HG03280 (cell line): ENCODE measurements at regions not wholly inside any gene's neighbourhood (a gene's known extent, or its start where the extent isn't known, plus 50 kb on each side); places are given as distances from the start of the nearest gene placed in this dataset.
A peak's percentile ranks its signal among the peaks of the same experiment; 100 is the strongest.

ENCODE experiments used
- ATAC-seq: cut with Tn5 transposase; IDR thresholded peaks from one replicate; pipeline ENCODE4 v1.9.1; 2021; ENCODE audit warnings: mild to moderate bottlenecking, moderate library complexity; ENCODE audit not compliant: unreplicated experiment

- ATAC-seq = no peak
Measured at GRCh38 chr6:159118924-159119323, 50.3 kb upstream of the FNDC1 start.

- no peak for ATAC-seq
Measured at GRCh38 chr6:159117563-159117962, 51.6 kb upstream of the FNDC1 start.

- no peak for ATAC-seq
Measured at GRCh38 chr6:159117046-159117445, 52.2 kb upstream of the FNDC1 start.

- no peak for ATAC-seq
Measured at GRCh38 chr6:159116343-159116742, 52.9 kb upstream of the FNDC1 start.

GRCh38 chr6:159114569-159114968 is 54.6 kb upstream of the FNDC1 start:
- no peak for ATAC-seq

- no peak for ATAC-seq
Measured at GRCh38 chr6:159113223-159113622, 56.0 kb upstream of the FNDC1 start.

- ATAC-seq = no peak
Measured at GRCh38 chr6:159112714-159113113, 56.5 kb upstream of the FNDC1 start.

- no peak for ATAC-seq
Measured at GRCh38 chr6:159110748-159111147, 58.5 kb upstream of the FNDC1 start.

GRCh38 chr6:159110013-159110412 is 59.2 kb upstream of the FNDC1 start:
- ATAC-seq = no peak

- ATAC-seq = no peak
Measured at GRCh38 chr6:159109391-159109790, 59.8 kb upstream of the FNDC1 start.

- no peak for ATAC-seq
Measured at GRCh38 chr6:159108426-159108985, 60.7 kb upstream of the FNDC1 start.

GRCh38 chr6:159107451-159108260 is 61.5 kb upstream of the FNDC1 start:
- no peak for ATAC-seq

GRCh38 chr6:159106627-159107241 is 61.9 kb upstream of the TAGAP start:
- ATAC-seq = peak; percentile 87

- no peak for ATAC-seq
Measured at GRCh38 chr6:159105716-159106115, 60.9 kb upstream of the TAGAP start.

- ATAC-seq = no peak
Measured at GRCh38 chr6:159104931-159105330, 60.1 kb upstream of the TAGAP start.

- ATAC-seq = peak; percentile 58
Measured at GRCh38 chr6:159104163-159104925, 59.6 kb upstream of the TAGAP start.

- ATAC-seq = no peak
Measured at GRCh38 chr6:159103396-159104162, 58.8 kb upstream of the TAGAP start.

- no peak for ATAC-seq
Measured at GRCh38 chr6:159102373-159103160, 57.8 kb upstream of the TAGAP start.

- no peak for ATAC-seq
Measured at GRCh38 chr6:159101656-159102055, 56.9 kb upstream of the TAGAP start.
